Caco-2 (cell line): ENCODE measurements at regions not wholly inside any gene's neighbourhood (a gene's known extent, or its start where the extent isn't known, plus 50 kb on each side); places are given as distances from the start of the nearest gene placed in this dataset.

Source experiments
- BruUV-seq: library from RNA; stranded (reverse); fragments of 400-500 nt; replicated peaks from 2 replicates; lab custom pipeline; 2021; lab: Mats Ljungman, UMichigan
- CTCF ChIA-PET: fragments of 300-600 bp; sonication (Branson Sonifier 250); formaldehyde crosslinking; loops from one replicate; lab custom pipeline; 2022; ENCODE audit warnings: antibody characterized with exemption; lab: Charles Lee
- POLR2A ChIA-PET: fragments of 300-600 bp; sonication (Branson Sonifier 250); formaldehyde crosslinking; loops from one replicate; lab custom pipeline; 2022; ENCODE audit warnings: antibody characterized with exemption; lab: Charles Lee
- DNase-seq, 2 experiments: peaks; one replicate each; pipeline versions ENCODE4 v3.0.0 to v3.0.0-alpha.2; 2020 to 2022
- H3K27me3 ChIP-seq: replicated peaks from 2 replicates; pipeline ENCODE4 v1.6.0; 2011; ENCODE audit warnings: low read length; ENCODE audit not compliant: control insufficient read depth, insufficient read depth
- H3K36me3 ChIP-seq: 2 replicates; pipeline ENCODE4 v1.5.1; 2011; ENCODE audit warnings: low read length; ENCODE audit not compliant: control insufficient read depth, insufficient read depth
- H3K4me1 ChIP-seq: fragments of 250-450 bp; sonication (Bioruptor Pico); 2 replicates; pipeline ENCODE4 v1.5.1; 2020; ENCODE audit warnings: mild to moderate bottlenecking
- H3K4me3 ChIP-seq: 2 replicates; pipeline ENCODE4 v1.5.1; 2011; ENCODE audit warnings: low read depth, mild to moderate bottlenecking, control low read depth, low read length
- H3K9me3 ChIP-seq: fragments of 250-450 bp; sonication (Bioruptor Pico); 2 replicates; pipeline ENCODE4 v1.5.1; 2020; ENCODE audit warnings: mild to moderate bottlenecking, moderate library complexity
- H3K27ac Mint-ChIP-seq: one replicate; pipeline ENCODE4 v1.8.0; 2022; ENCODE audit warnings: mixed read lengths; ENCODE audit not compliant: unreplicated experiment
- H3K27me3 Mint-ChIP-seq: one replicate; pipeline ENCODE4 v1.8.0; 2022; ENCODE audit warnings: mixed read lengths; ENCODE audit not compliant: insufficient read depth, unreplicated experiment
- H3K36me3 Mint-ChIP-seq: one replicate; pipeline ENCODE4 v1.8.0; 2022; ENCODE audit warnings: mild to moderate bottlenecking, mixed read lengths; ENCODE audit not compliant: insufficient read depth, unreplicated experiment
- H3K4me1 Mint-ChIP-seq: one replicate; pipeline ENCODE4 v1.8.0; 2022; ENCODE audit warnings: low read depth, mixed read lengths; ENCODE audit not compliant: unreplicated experiment
- H3K4me3 Mint-ChIP-seq: one replicate; pipeline ENCODE4 v1.8.0; 2022; ENCODE audit warnings: mild to moderate bottlenecking, moderate library complexity, mixed read lengths; ENCODE audit not compliant: unreplicated experiment
- H3K9me3 Mint-ChIP-seq: one replicate; pipeline ENCODE4 v1.8.0; 2022; ENCODE audit warnings: mixed read lengths; ENCODE audit not compliant: unreplicated experiment
- CTCF ChIP-seq, 2 experiments: fragments of 200-600 bp in 1 of 2; IDR thresholded peaks; 1 replicate in 1 of 2; 2 replicates in 1 of 2; pipeline versions ENCODE4 v1.5.1 to v1.8.0; 2011 to 2022; ENCODE audit warnings: antibody characterized with exemption in 1 of 2, control low read depth in 1 of 2, inconsistent platforms in 1 of 2, low read depth in 1 of 2, low read length in 1 of 2, mild to moderate bottlenecking in 1 of 2, moderate library complexity in 1 of 2; ENCODE audit not compliant: insufficient read depth in 1 of 2, severe bottlenecking in 1 of 2, unreplicated experiment in 1 of 2
- intact Hi-C: fragments of 100-400 bp; cut with micrococcal nuclease; formaldehyde crosslinking; loops from one replicate; pipeline ENCODE4 v1.10.0; 2022; ENCODE audit not compliant: unreplicated experiment

- no peaks in the 10 kb centered on the region for H3K36me3 ChIP-seq
- BruUV-seq = no TSS peak
- no peak for TF ChIP-seq CTCF (IDR thresholded peaks at IDR 0.05; ENCODE audit: insufficient read depth in 1 of 2, low read depth in 1 of 2, low read length in 1 of 2, severe bottlenecking in 1 of 2, unreplicated experiment in 1 of 2)
- Mint-ChIP-seq H3K4me3 (no peak overlapping the region), H3K36me3 (no peaks in the 10 kb centered on the region), H3K27ac (no peak overlapping the region), H3K27me3 (no peaks in the 10 kb centered on the region), H3K4me1 (peaks cover 23% of the 10 kb centered on the region), H3K9me3 (no peaks in the 10 kb centered on the region)
- intact Hi-C loops = no loop called here
- H3K9me3 ChIP-seq = no peaks in the 10 kb centered on the region
- no peak for DNase-seq
- H3K27me3 ChIP-seq = no peaks in the 10 kb centered on the region
- POLR2A ChIA-PET = no interaction called here
- 0 out of 2 replicates have a peak, but pooled peaks cover 4% of the 10 kb centered on the region for H3K4me1 ChIP-seq
- CTCF ChIA-PET = no interaction called here
- no peak overlapping the region for H3K4me3 ChIP-seq
These were observed 77.2 kb upstream of the BOD1L1 start for GRCh38 chr4:13704761-13705160.

- no peak for TF ChIP-seq CTCF (IDR thresholded peaks at IDR 0.05; ENCODE audit: insufficient read depth in 1 of 2, low read depth in 1 of 2, low read length in 1 of 2, severe bottlenecking in 1 of 2, unreplicated experiment in 1 of 2)
- Histone ChIP-seq H3K9me3 (no peaks in the 10 kb centered on the region), H3K27me3 (no peaks in the 10 kb centered on the region), H3K4me1 (0 out of 2 replicates have a peak, but pooled peaks cover 4% of the 10 kb centered on the region), H3K36me3 (no peaks in the 10 kb centered on the region), H3K4me3 (no peak overlapping the region)
- no peaks in the 10 kb centered on the region for H3K36me3 Mint-ChIP-seq
- H3K9me3 Mint-ChIP-seq = no peaks in the 10 kb centered on the region
- intact Hi-C loops = no loop called here
- POLR2A ChIA-PET = no interaction called here
- no peak overlapping the region for H3K27ac Mint-ChIP-seq
- peaks cover 15% of the 10 kb centered on the region for H3K4me1 Mint-ChIP-seq
- DNase-seq = peak in 1 of 2 experiments; percentile 1
- no peak overlapping the region for H3K4me3 Mint-ChIP-seq
- no peaks in the 10 kb centered on the region for H3K27me3 Mint-ChIP-seq
- CTCF ChIA-PET = interaction anchor here (0.7 kb wide), 1 partner anchor 51 kb away, joined by 3 read pairs; no protein-coding TSS in a partner anchor
- no TSS peak for BruUV-seq
These were observed 78.1 kb upstream of the BOD1L1 start for GRCh38 chr4:13705521-13706041.

- Mint-ChIP-seq H3K27me3 (no peaks in the 10 kb centered on the region), H3K4me1 (peaks cover 10% of the 10 kb centered on the region), H3K27ac (no peak overlapping the region), H3K4me3 (no peak overlapping the region), H3K9me3 (no peaks in the 10 kb centered on the region), H3K36me3 (no peaks in the 10 kb centered on the region)
- H3K4me3 ChIP-seq = no peak overlapping the region
- 0 out of 2 replicates have a peak, but pooled peaks cover 4% of the 10 kb centered on the region for H3K4me1 ChIP-seq
- no peak for TF ChIP-seq CTCF (IDR thresholded peaks at IDR 0.05; ENCODE audit: insufficient read depth in 1 of 2, low read depth in 1 of 2, low read length in 1 of 2, severe bottlenecking in 1 of 2, unreplicated experiment in 1 of 2)
- no peaks in the 10 kb centered on the region for H3K36me3 ChIP-seq
- ChIA-PET POLR2A (no interaction called here), CTCF (interaction anchor here (0.6 to 0.7 kb wide), 2 partner anchors 51 to 1150 kb away, joined by 3 read pairs; no protein-coding TSS in a partner anchor)
- no TSS peak for BruUV-seq
- no peaks in the 10 kb centered on the region for H3K9me3 ChIP-seq
- intact Hi-C loops = no loop called here
- DNase-seq = no peak
- no peaks in the 10 kb centered on the region for H3K27me3 ChIP-seq
These were observed 78.6 kb upstream of the BOD1L1 start for GRCh38 chr4:13706120-13706519.
